GM23338 (cell line): ENCODE measurements at regions not wholly inside any gene's neighbourhood (a gene's known extent, or its start where the extent isn't known, plus 50 kb on each side); places are given as distances from the start of the nearest gene placed in this dataset.

Experiments used
- ATAC-seq: fragments of 200-7000 bp; cut with Tn5 transposase; 3 replicates; pipeline ENCODE4 v1.9.1; 2020
- DNase-seq: peaks from one replicate; pipeline ENCODE4 v3.0.0-alpha.2; 2015; ENCODE audit warnings: low spot score
- H2AFZ ChIP-seq: fragments of 200-600 bp; sonication (generic); 2 replicates; pipeline ENCODE4 v1.8.0; 2016; ENCODE audit warnings: antibody characterized with exemption, mild to moderate bottlenecking, moderate library complexity
- H3F3A ChIP-seq: fragments of 200-600 bp; sonication (generic); replicated peaks from 2 replicates; pipeline ENCODE4 v1.8.0; 2017; ENCODE audit warnings: antibody characterized with exemption, mixed run types, low read depth
- H3K27ac ChIP-seq: fragments of 200-600 bp; sonication (generic); 2 replicates; pipeline ENCODE4 v1.6.1; 2016; ENCODE audit warnings: low read depth
- H3K27me3 ChIP-seq: fragments of 200-600 bp; sonication (generic); 2 replicates; pipeline ENCODE4 v1.8.0; 2016; ENCODE audit warnings: mild to moderate bottlenecking, mixed run types, moderate library complexity; ENCODE audit not compliant: insufficient read depth
- H3K36me3 ChIP-seq: fragments of 200-600 bp; sonication (generic); 2 replicates; pipeline ENCODE4 v1.8.0; 2016; ENCODE audit warnings: mild to moderate bottlenecking; ENCODE audit not compliant: insufficient read depth
- H3K4me1 ChIP-seq: fragments of 200-600 bp; sonication (generic); 2 replicates; pipeline ENCODE4 v1.8.0; 2016; ENCODE audit warnings: mild to moderate bottlenecking, moderate library complexity; ENCODE audit not compliant: insufficient read depth
- H3K4me2 ChIP-seq: fragments of 200-600 bp; sonication (generic); 2 replicates; pipeline ENCODE4 v1.7.1; 2017; ENCODE audit warnings: mixed run types
- H3K4me3 ChIP-seq: fragments of 200-600 bp; sonication (generic); 2 replicates; pipeline ENCODE4 v1.6.1; 2016; ENCODE audit warnings: mixed run types
- H3K79me2 ChIP-seq: fragments of 200-600 bp; sonication (generic); replicated peaks from 2 replicates; pipeline ENCODE4 v1.8.0; 2017; ENCODE audit warnings: mild to moderate bottlenecking; ENCODE audit not compliant: insufficient read depth
- H3K9me2 ChIP-seq: fragments of 200-600 bp; sonication (generic); 2 replicates; pipeline ENCODE4 v1.8.0; 2017; ENCODE audit not compliant: insufficient read depth
- H4K20me1 ChIP-seq: fragments of 200-600 bp; sonication (generic); replicated peaks from 2 replicates; pipeline ENCODE4 v1.8.0; 2017; ENCODE audit warnings: mild to moderate bottlenecking; ENCODE audit not compliant: insufficient read depth
- H3K27ac Mint-ChIP-seq: 2 replicates; pipeline ENCODE4 v1.8.0; 2020; ENCODE audit warnings: inconsistent platforms, mild to moderate bottlenecking, moderate library complexity, mixed read lengths
- H3K27me3 Mint-ChIP-seq: 3 replicates; pipeline ENCODE4 v1.8.0; 2022; ENCODE audit warnings: low read depth, mild to moderate bottlenecking, moderate library complexity, mixed read lengths, inconsistent platforms; ENCODE audit not compliant: insufficient read depth, poor library complexity
- H3K36me3 Mint-ChIP-seq: 3 replicates; pipeline ENCODE4 v1.8.0; 2021; ENCODE audit warnings: low read depth, mild to moderate bottlenecking, inconsistent platforms, moderate library complexity, mixed read lengths
- H3K4me1 Mint-ChIP-seq: 3 replicates; pipeline ENCODE4 v1.8.0; 2020; ENCODE audit warnings: mild to moderate bottlenecking, inconsistent platforms, mixed read lengths
- H3K4me3 Mint-ChIP-seq: 3 replicates; pipeline ENCODE4 v1.8.0; 2021; ENCODE audit warnings: moderate library complexity, mild to moderate bottlenecking, inconsistent platforms, mixed read lengths
- H3K9me3 Mint-ChIP-seq: 3 replicates; pipeline ENCODE4 v1.8.0; 2020; ENCODE audit warnings: moderate library complexity, mild to moderate bottlenecking, inconsistent platforms, mixed read lengths
- CREB1 ChIP-seq: fragments of 250-450 bp; sonication (Bioruptor Pico); IDR thresholded peaks from 2 replicates; pipeline ENCODE4 v1.5.0; 2020; ENCODE audit warnings: low read depth, mild to moderate bottlenecking, moderate library complexity
- CTCF ChIP-seq, 2 experiments: fragments of 200-600 bp in 1 of 2; sonication (generic) in 1 of 2; conservative IDR thresholded peaks; 2 replicates each; pipeline versions ENCODE4 v1.5.1 to v1.6.1; 2016 to 2017; ENCODE audit warnings: antibody characterized with exemption in 2 of 2, low read depth in 2 of 2, mild to moderate bottlenecking in 2 of 2, moderate library complexity in 1 of 2
- EZH2phosphoT487 ChIP-seq: fragments of 200-600 bp; sonication (generic); IDR thresholded peaks from one replicate; pipeline ENCODE4 v1.8.1; 2018; ENCODE audit warnings: antibody characterized with exemption; ENCODE audit not compliant: unreplicated experiment
- NANOG ChIP-seq: IDR thresholded peaks from 2 replicates; pipeline ENCODE4 v1.6.1; 2016; ENCODE audit warnings: antibody characterized with exemption, borderline replicate concordance
- POLR2AphosphoS5 ChIP-seq: IDR thresholded peaks from 2 replicates; pipeline ENCODE4 v1.6.1; 2016; ENCODE audit warnings: antibody characterized with exemption, low read depth
- REST ChIP-seq: IDR thresholded peaks from one replicate; pipeline ENCODE4 v1.6.1; 2018; ENCODE audit warnings: antibody characterized with exemption; ENCODE audit not compliant: unreplicated experiment
- STAT1 ChIP-seq: IDR thresholded peaks from one replicate; pipeline ENCODE4 v1.6.1; 2016; ENCODE audit warnings: antibody characterized with exemption; ENCODE audit not compliant: unreplicated experiment
- ZNF114 ChIP-seq: fragments of 250-450 bp; sonication (Bioruptor Pico); IDR thresholded peaks from 2 replicates; pipeline ENCODE4 v1.5.0; 2020; ENCODE audit warnings: mild to moderate bottlenecking, moderate library complexity
- ZNF331 ChIP-seq: fragments of 250-450 bp; sonication (Bioruptor Pico); IDR thresholded peaks from 2 replicates; pipeline ENCODE4 v1.5.0; 2020; ENCODE audit warnings: low read depth, mild to moderate bottlenecking, moderate library complexity
- ZNF462 ChIP-seq: fragments of 250-450 bp; sonication (Bioruptor Pico); IDR thresholded peaks from 2 replicates; pipeline ENCODE4 v1.5.0; 2020; ENCODE audit warnings: mild to moderate bottlenecking, moderate library complexity

- no peak overlapping the region for H2AFZ ChIP-seq
- H3K4me1 ChIP-seq: no peaks in the 10 kb centered on the region
- no peaks in the 10 kb centered on the region for H3K36me3 ChIP-seq
- DNase-seq: no peak
- H3K4me2 ChIP-seq: no peak overlapping the region
- no peaks in the 10 kb centered on the region for H3F3A ChIP-seq
- H3K4me1 Mint-ChIP-seq: peaks cover 2% of the 10 kb centered on the region; the same call in 2 of the 3 replicates
- no peaks in the 10 kb centered on the region for H3K27me3 Mint-ChIP-seq
- H3K4me3 ChIP-seq: no peak overlapping the region
- H4K20me1 ChIP-seq: no peaks in the 10 kb centered on the region; the same call in 1 of the 2 replicates
- H3K4me3 Mint-ChIP-seq: no peak overlapping the region
- TF ChIP-seq POLR2AphosphoS5: no peak
- no peak for TF ChIP-seq REST
- no peak for TF ChIP-seq ZNF114
- no peak for TF ChIP-seq CREB1 (CRISPR knock-in tag)
- no peak for TF ChIP-seq CTCF (conservative IDR thresholded peaks at IDR 0.05; ENCODE audit: low read depth in 2 of 2)
- TF ChIP-seq EZH2phosphoT487: no peak
- no peak for TF ChIP-seq ZNF331 (CRISPR knock-in tag)
- TF ChIP-seq STAT1: no peak
- TF ChIP-seq NANOG: no peak
- H3K27me3 ChIP-seq: no peaks in the 10 kb centered on the region
- no peaks in the 10 kb centered on the region for H3K9me2 ChIP-seq
- no peaks in the 10 kb centered on the region for H3K36me3 Mint-ChIP-seq
- no peak overlapping the region for H3K27ac ChIP-seq
- no peaks in the 10 kb centered on the region for H3K9me3 Mint-ChIP-seq
- no peak for ATAC-seq
- no peaks in the 10 kb centered on the region for H3K79me2 ChIP-seq
- no peak overlapping the region for H3K27ac Mint-ChIP-seq
Measured at GRCh38 chr4:24369507-24370029, 214.8 kb downstream of the DHX15 start.

GRCh38 chr4:24368801-24369200 lies 215.6 kb downstream of the DHX15 start:
- Histone ChIP-seq H4K20me1 (no peaks in the 10 kb centered on the region; the same call in 1 of the 2 replicates), H3K4me2 (no peak overlapping the region), H3K9me2 (no peaks in the 10 kb centered on the region), H2AFZ (no peak overlapping the region), H3K4me3 (no peak overlapping the region), H3K27ac (no peak overlapping the region), H3K27me3 (no peaks in the 10 kb centered on the region), H3F3A (no peaks in the 10 kb centered on the region), H3K36me3 (no peaks in the 10 kb centered on the region), H3K4me1 (no peaks in the 10 kb centered on the region), H3K79me2 (no peaks in the 10 kb centered on the region)
- H3K36me3 Mint-ChIP-seq: no peaks in the 10 kb centered on the region
- DNase-seq (no peak), ATAC-seq (no peak)
- no peaks in the 10 kb centered on the region for H3K27me3 Mint-ChIP-seq
- no peaks in the 10 kb centered on the region for H3K9me3 Mint-ChIP-seq
- H3K4me3 Mint-ChIP-seq: no peak overlapping the region
- peaks cover 5% of the 10 kb centered on the region; the same call in 2 of the 3 replicates for H3K4me1 Mint-ChIP-seq
- H3K27ac Mint-ChIP-seq: no peak overlapping the region
- TF ChIP-seq ZNF462 (CRISPR knock-in tag) (no peak), NANOG (no peak), POLR2AphosphoS5 (no peak)
